Gastrocnemius medialis (tissue), 4 donors: ENCODE measurements at regions not wholly inside any gene's neighbourhood (a gene's known extent, or its start where the extent isn't known, plus 50 kb on each side); places are given as distances from the start of the nearest gene placed in this dataset.

ENCODE experiments used
- POLR2A ChIP-seq, 2 donors: fragments of 450-650 bp; IDR thresholded peaks; one replicate each; pipeline ENCODE4 v1.6.1; 2017; ENCODE audit warnings: antibody characterized with exemption in 2 of 2, mild to moderate bottlenecking in 2 of 2, moderate library complexity in 2 of 2
- TF ChIP-seq, protein P1 (sequence below), 5 experiments: fragments of 450-650 bp in 3 of 5; fragments of 200-600 bp in 2 of 5; sonication (generic) in 2 of 5; IDR thresholded peaks in 4 of 5; conservative IDR thresholded peaks in 1 of 5; 1 replicate in 4 of 5; 2 replicates in 1 of 5; pipeline ENCODE4 v1.5.1; 2016 to 2019; ENCODE audit warnings: antibody characterized with exemption in 5 of 5, mild to moderate bottlenecking in 3 of 5, moderate library complexity in 3 of 5

DNA sequence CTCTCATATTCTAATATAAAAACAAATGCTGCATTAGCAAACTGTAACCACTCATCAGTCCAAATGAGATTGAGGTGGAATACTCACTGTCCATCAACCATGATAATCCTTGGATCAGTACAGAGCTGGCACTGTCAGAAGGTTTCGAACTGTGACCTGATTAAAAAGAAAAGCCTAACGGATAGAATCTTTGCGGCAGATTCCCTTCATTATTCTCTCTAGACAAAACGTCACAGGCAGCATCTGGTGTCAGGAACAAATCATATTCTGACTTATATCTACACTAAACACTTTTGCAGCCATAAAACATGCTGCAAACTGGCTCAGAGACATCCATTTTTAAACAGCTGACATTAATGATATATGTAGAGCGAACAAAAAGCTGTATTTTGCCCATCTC, 677.7 kb upstream of the NXPH2 start:
- TF ChIP-seq POLR2A (IDR thresholded peaks at IDR 0.05): no peak
- TF ChIP-seq, protein P1, sequence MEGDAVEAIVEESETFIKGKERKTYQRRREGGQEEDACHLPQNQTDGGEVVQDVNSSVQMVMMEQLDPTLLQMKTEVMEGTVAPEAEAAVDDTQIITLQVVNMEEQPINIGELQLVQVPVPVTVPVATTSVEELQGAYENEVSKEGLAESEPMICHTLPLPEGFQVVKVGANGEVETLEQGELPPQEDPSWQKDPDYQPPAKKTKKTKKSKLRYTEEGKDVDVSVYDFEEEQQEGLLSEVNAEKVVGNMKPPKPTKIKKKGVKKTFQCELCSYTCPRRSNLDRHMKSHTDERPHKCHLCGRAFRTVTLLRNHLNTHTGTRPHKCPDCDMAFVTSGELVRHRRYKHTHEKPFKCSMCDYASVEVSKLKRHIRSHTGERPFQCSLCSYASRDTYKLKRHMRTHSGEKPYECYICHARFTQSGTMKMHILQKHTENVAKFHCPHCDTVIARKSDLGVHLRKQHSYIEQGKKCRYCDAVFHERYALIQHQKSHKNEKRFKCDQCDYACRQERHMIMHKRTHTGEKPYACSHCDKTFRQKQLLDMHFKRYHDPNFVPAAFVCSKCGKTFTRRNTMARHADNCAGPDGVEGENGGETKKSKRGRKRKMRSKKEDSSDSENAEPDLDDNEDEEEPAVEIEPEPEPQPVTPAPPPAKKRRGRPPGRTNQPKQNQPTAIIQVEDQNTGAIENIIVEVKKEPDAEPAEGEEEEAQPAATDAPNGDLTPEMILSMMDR (IDR thresholded peaks at IDR 0.05 in 4 of 5, conservative IDR thresholded peaks at IDR 0.05 in 1 of 5): no peak
